Retina (tissue), 1 donor: ENCODE measurements at regions not wholly inside any gene's neighbourhood (a gene's known extent, or its start where the extent isn't known, plus 50 kb on each side); places are given as distances from the start of the nearest gene placed in this dataset.
"Not testable (repeated sequence)": the region's sequence is repeated elsewhere in the genome, so short reads cannot be mapped to it uniquely, and the experiment has no call there.

Experiments
- DNase-seq: peaks from one replicate; pipeline ENCODE4 v3.0.0-alpha.2; 2016

GRCh38 chr14:101083564-101084435 lies 180.3 kb upstream of the RTL1 start:
- no peak for DNase-seq

- no peak for DNase-seq
These were observed 180.9 kb upstream of the RTL1 start for GRCh38 chr14:101084436-101084826.

DNA sequence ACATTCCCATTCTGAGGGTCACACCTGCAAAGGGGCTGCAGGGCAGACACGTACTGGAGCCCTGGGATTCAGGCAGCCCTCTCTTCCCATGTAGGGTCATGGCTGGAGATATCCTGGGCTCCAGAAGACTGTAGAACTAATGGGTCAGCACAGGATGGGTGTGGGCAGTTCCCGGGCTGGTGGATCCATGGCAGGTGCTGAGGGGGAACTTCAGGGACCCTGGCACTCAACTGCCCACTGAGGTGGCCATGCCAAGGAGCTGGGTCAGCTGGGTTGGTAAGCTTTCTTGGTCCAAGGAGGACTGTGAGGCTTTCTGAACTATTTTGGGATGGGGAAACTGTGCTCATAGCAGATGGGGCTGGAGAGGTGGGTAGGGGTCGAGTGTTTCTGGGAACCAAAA lies 183.4 kb upstream of the RTL1 start:
- no peak for DNase-seq

DNA sequence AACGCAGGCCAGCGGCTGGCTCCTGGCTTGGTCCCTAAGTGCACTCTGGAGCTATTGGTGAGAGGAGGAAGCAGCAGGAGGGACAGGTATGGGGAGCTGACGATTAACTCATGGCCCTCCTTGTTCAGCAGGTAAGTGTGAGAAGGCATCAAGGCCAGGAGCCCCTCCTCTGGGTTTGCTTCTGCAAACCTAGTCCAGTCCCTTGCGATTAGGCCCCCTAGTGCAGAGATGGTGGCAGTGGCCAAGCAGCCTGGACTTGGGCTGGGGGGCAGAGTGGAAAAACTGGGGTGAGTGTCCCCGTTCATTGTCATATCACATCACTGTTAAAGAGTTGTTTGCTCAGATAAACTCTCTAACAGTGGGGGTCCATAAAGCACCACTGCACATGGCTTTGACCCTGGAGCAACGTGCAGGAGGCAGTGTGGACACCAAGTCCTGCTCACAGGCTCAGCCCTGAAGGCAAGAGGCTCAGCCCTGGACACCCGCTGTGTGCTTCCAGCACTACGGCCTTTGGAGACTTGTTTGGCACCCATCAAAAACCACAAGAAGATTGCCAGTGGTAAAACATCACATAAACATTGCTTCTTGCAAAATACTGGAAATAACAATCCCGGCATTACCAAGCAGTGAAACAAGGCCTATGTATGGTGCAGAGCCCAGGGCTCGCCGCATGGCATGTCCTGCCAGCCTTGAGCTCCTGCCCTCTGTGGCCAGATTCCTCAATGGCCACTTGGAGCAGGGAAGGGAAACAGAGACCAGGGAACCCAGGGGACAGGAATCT lies 184.3 kb upstream of the RTL1 start:
- no peak for DNase-seq

- DNase-seq = no peak
These were observed 184.8 kb upstream of the RTL1 start for GRCh38 chr14:101088395-101088667.

GRCh38 chr14:101088714-101089113 lies 185.2 kb upstream of the RTL1 start:
- DNase-seq = no peak

DNA sequence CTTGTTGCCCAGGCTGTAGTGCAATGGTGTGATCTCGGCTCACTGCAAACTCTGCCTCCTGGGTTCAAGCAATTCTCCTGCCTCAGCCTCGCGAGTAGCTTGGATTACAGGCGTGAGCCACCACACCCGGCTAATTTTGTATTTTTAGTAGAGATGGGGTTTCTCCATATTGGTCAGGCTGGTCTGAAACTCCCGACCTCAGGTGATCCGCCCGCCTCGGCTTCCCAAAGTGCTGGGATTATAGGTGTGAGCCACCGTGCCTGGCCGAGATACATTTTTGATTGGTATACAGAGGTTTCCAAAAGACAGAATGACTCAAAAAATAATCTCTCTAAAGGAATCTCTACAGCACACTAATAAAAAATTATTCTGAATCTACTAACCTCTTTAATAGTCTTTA lies 187.0 kb upstream of the RTL1 start:
- not testable (repeated sequence) for DNase-seq

DNA sequence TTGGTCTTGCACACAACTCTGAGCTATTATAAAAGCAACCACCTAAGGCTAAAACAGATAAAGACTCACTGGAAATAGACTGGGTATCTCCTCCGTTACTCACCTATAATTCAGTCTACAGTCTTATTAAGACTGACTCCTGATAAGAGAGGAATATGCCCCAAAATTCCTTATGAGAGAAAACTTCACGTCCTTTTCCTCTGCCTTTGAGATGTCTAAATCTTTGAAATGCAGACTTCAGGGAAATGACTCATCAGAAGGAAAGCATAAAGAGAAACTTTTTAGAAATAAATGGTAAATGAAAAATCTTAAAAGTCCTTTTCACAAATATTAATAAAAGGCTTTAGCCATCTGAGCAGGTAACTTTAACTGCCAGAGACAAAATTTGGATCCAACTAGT lies 187.5 kb upstream of the RTL1 start:
- no peak for DNase-seq

- not testable (repeated sequence) for DNase-seq
These were observed 191.4 kb upstream of the RTL1 start for GRCh38 chr14:101094916-101095315.

GRCh38 chr14:101096551-101096950 lies 193.0 kb upstream of the RTL1 start:
- no peak for DNase-seq

GRCh38 chr14:101097109-101097793 lies 193.7 kb upstream of the RTL1 start:
- DNase-seq = no peak

- no peak for DNase-seq
These were observed 194.7 kb upstream of the RTL1 start for GRCh38 chr14:101098177-101098576.

- no peak for DNase-seq
These were observed 195.1 kb upstream of the RTL1 start for GRCh38 chr14:101098641-101099040.

DNA sequence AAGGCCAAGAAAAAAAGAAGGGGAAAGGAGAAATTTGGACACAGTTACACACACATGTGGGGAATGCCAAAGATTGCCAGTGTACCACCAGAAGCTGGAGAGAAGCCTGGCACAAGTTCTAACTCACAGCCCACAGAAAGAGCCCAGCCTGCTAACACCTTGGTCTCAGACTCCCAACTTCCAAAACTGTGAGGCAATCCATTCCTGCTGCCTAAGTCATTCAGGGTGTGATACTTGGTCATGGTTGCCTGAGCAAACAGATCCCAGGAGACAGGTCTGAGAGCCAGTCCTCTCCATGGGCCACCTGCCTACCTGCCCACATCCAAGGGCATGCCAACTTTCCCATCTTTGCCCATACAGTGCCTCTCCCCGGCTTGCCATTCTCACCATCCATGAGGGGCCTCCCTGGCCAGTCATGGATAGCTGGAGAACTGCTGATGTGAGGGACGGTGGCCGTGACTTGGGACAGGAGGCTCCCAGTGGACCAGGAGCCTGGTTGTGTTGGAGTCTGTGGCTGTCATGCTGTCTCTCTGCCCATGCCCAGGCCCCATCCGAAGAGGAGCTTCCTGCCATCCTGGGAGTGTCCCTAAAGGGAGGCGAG lies 198.0 kb upstream of the RTL1 start:
- DNase-seq = no peak

- no peak for DNase-seq
These were observed 199.4 kb upstream of the RTL1 start for GRCh38 chr14:101102875-101103274.

DNA sequence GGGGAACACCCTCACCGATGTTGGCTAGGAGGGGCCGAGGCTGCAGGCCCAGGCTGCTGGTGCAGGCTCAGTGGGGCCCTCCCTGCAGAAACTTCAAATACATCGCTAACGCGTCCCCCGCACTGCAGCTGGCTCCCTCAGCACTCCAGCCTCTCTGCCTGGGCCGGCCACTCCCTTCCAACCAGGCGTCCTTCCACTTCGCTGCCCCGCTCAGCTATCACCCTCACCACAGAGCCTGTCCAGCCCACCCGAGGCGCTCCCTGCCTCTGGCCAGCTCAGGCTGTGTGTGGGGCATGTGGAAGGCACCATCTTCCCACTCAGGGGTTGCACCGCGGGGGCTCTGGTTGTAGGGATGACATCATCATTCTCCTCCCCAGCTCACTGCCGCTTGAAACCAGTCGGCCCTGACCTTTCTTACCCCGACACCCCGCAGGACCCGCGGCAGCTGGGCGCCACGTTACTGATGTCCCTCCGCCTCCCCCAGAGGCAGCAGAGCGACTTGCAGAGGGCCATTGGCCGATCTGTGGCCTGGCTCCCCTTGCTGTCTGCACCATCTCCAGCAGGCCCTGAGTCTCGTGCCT lies 199.9 kb upstream of the RTL1 start:
- DNase-seq = peak; percentile 63

GRCh38 chr14:101104485-101104884 lies 201.0 kb upstream of the RTL1 start:
- no peak for DNase-seq

DNA sequence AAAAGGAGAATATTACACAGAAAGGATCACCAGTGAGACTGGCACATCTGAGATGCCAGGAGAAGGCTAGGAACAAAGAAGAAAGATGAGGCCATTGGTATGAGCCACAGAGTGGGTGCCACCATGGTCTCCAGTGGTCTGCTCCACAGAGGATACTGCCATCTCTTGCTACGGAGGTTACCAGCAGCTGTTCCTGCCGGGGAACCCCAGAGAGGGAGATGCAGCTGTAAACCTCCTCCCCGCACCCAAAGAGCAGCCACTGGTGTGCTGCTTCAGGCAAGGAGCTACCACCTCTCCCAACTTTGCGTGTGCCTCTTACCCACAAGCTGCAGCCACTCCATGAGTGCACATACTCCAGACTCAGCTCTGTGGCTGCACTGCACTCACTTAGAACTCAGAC lies 201.5 kb upstream of the RTL1 start:
- no peak for DNase-seq

GRCh38 chr14:101108579-101109346 lies 205.2 kb upstream of the RTL1 start:
- no peak for DNase-seq

GRCh38 chr14:101109347-101109638 lies 205.8 kb upstream of the RTL1 start:
- no peak for DNase-seq

- DNase-seq = no peak
These were observed 206.6 kb upstream of the RTL1 start for GRCh38 chr14:101109981-101110728.
